IMR-90 (cell line): ENCODE measurements at regions not wholly inside any gene's neighbourhood (a gene's known extent, or its start where the extent isn't known, plus 50 kb on each side); places are given as distances from the start of the nearest gene placed in this dataset.

Experiments
- MAZ ChIP-seq: IDR thresholded peaks from 2 replicates; pipeline ENCODE4 v1.6.1; 2012; ENCODE audit warnings: low read depth, mild to moderate bottlenecking, low read length, improper control_type of control experiment, moderate library complexity, borderline replicate concordance
- TF ChIP-seq, protein P1 (sequence below): conservative IDR thresholded peaks from 2 replicates; pipeline ENCODE4 v1.5.1; 2012; ENCODE audit warnings: mild to moderate bottlenecking, low read depth, low read length, improper control_type of control experiment

DNA sequence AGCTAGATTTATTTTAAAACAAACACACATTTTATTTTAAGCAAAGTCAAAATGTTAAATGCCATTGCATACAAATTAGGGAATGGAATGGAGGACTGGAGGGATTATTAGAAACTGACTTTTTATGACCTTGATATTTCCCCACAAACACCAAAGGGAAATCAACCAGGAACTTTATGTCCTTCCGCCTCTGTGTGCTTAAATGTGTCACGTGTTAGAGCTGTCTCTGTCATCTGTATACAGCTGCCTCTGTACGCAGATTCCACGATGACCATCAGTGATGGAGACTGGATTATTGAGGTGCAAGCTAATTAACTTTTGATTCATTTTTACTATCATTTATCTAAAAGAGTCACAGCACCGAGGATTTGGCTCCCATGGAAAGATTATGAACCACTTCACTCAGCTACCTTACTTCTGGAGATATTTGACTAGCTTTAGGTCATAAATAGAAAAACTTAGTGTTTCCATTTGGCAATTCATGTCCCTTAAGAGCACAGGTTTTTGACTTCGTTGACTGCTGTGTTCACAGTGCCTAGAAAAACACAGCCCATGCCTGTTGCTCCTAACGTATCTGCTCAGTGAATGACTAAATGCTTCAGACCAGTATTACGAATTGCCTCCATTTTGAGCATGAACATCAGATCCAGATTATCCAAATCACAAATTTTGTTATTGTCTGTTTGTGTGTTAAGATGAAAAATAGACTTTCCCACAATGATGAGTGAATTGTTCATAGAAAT, 1048.1 kb downstream of the MCTP2 start:
- TF ChIP-seq, protein P1, sequence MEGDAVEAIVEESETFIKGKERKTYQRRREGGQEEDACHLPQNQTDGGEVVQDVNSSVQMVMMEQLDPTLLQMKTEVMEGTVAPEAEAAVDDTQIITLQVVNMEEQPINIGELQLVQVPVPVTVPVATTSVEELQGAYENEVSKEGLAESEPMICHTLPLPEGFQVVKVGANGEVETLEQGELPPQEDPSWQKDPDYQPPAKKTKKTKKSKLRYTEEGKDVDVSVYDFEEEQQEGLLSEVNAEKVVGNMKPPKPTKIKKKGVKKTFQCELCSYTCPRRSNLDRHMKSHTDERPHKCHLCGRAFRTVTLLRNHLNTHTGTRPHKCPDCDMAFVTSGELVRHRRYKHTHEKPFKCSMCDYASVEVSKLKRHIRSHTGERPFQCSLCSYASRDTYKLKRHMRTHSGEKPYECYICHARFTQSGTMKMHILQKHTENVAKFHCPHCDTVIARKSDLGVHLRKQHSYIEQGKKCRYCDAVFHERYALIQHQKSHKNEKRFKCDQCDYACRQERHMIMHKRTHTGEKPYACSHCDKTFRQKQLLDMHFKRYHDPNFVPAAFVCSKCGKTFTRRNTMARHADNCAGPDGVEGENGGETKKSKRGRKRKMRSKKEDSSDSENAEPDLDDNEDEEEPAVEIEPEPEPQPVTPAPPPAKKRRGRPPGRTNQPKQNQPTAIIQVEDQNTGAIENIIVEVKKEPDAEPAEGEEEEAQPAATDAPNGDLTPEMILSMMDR: no peak
- TF ChIP-seq MAZ: no peak
